Right atrium auricular region (tissue), 2 donors: ENCODE measurements at regions not wholly inside any gene's neighbourhood (a gene's known extent, or its start where the extent isn't known, plus 50 kb on each side); places are given as distances from the start of the nearest gene placed in this dataset.
A peak's percentile ranks its signal among the peaks of the same experiment; 100 is the strongest.

Experiments
- DNase-seq: peaks from one replicate; pipeline ENCODE4 v3.0.0-alpha.2; 2019; ENCODE audit warnings: low spot score
- H3K27ac ChIP-seq, 2 donors: fragments of 200-600 bp; sonication (generic); 1 replicate in 1 of 2; 2 replicates in 1 of 2; pipeline ENCODE4 v1.5.1; 2016 to 2019
- H3K27me3 ChIP-seq, 2 donors: fragments of 200-600 bp; sonication (generic); one replicate each; pipeline versions ENCODE4 v1.5.1 to v1.6.0; 2017 to 2019
- H3K36me3 ChIP-seq: fragments of 200-600 bp; sonication (generic); one replicate; pipeline ENCODE4 v1.5.1; 2016
- H3K4me1 ChIP-seq, 2 donors: fragments of 200-600 bp; sonication (generic); one replicate each; pipeline versions ENCODE4 v1.5.1 to v1.6.0; 2017 to 2019
- H3K4me3 ChIP-seq, 2 donors: fragments of 200-600 bp; sonication (generic); 1 replicate in 1 of 2; 2 replicates in 1 of 2; pipeline ENCODE4 v1.5.1; 2017 to 2019; ENCODE audit warnings: mild to moderate bottlenecking in 1 of 2, moderate library complexity in 1 of 2
- H3K9me3 ChIP-seq, 2 donors: fragments of 200-600 bp; sonication (generic); one replicate each; pipeline ENCODE4 v1.5.1; 2019
- CTCF ChIP-seq, 2 donors: fragments of 200-600 bp; sonication (generic); IDR thresholded peaks; one replicate each; pipeline ENCODE4 v1.5.1; 2019; ENCODE audit warnings: antibody characterized with exemption in 2 of 2

GRCh38 chr2:145043399-145043834 is 523.5 kb upstream of the ZEB2 start:
- no peak for TF ChIP-seq CTCF (IDR thresholded peaks at IDR 0.05)
- Histone ChIP-seq H3K27ac (no peak overlapping the region), H3K27me3 (no peaks in the 10 kb centered on the region), H3K4me3 (no peak overlapping the region), H3K4me1 (peaks cover 0 to 2% of the 10 kb centered on the region in 2 donors), H3K9me3 (no peaks in the 10 kb centered on the region), H3K36me3 (no peaks in the 10 kb centered on the region)
- DNase-seq: no peak

DNA sequence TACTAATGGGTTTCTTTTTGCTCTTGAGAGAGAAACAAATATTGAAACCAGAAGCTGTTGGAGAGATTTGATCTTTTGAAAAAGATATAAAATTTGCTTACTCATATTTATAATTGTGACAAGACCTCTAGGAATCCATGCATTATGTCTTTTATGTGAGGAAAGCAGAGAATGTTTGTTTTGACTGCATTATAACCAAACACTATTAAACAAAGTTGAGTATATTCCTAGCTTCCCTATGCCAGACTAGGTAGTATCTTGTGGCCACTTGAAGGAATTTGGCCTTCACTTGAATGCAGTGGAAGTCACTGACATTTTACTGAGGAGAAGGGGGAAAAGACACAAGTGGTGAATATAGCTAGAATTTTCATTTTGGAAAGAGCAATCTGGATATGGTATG is 521.8 kb upstream of the ZEB2 start:
- Histone ChIP-seq H3K4me3 (no peak overlapping the region), H3K9me3 (no peaks in the 10 kb centered on the region), H3K36me3 (no peaks in the 10 kb centered on the region), H3K27ac (no peak overlapping the region), H3K27me3 (no peaks in the 10 kb centered on the region), H3K4me1 (peaks cover 0 to 9% of the 10 kb centered on the region in 2 donors)
- DNase-seq: no peak
- TF ChIP-seq CTCF (IDR thresholded peaks at IDR 0.05): no peak

- no peak overlapping the region for H3K27ac ChIP-seq
- H3K4me1 ChIP-seq: peaks cover 0 to 9% of the 10 kb centered on the region in 2 donors
- H3K4me3 ChIP-seq: no peak overlapping the region
- DNase-seq: no peak
- no peak for TF ChIP-seq CTCF (IDR thresholded peaks at IDR 0.05)
- no peaks in the 10 kb centered on the region for H3K36me3 ChIP-seq
- H3K9me3 ChIP-seq: no peaks in the 10 kb centered on the region
- H3K27me3 ChIP-seq: no peaks in the 10 kb centered on the region
These were observed 520.5 kb upstream of the ZEB2 start for GRCh38 chr2:145040433-145040832.

DNA sequence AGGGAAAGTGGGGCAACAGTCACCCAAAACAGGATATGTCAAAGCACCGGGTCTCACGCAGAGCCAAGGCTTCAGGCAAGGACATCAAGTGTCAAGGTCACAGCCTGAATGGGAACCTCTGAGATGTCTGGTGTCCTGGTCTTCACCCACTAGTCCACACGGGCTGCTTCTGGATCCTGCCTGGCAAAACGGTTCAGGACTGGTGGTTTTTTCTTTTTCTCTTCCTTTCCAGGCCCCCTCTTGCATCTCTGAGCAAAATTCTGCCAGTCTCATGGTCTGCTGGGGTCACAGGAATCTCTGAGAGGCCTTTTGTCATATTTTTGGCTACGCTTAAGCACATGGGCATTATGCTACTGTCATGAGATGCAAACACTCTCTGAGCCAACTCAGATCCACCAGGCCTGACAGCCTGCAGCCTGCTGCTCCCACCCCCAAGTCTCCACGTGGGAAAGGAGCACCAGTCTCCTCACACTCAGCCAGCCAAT is 518.2 kb upstream of the ZEB2 start:
- no peak for DNase-seq
- H3K27me3 ChIP-seq: no peaks in the 10 kb centered on the region
- H3K4me1 ChIP-seq: peaks cover 0 to 9% of the 10 kb centered on the region in 2 donors
- no peak for TF ChIP-seq CTCF (IDR thresholded peaks at IDR 0.05)
- no peaks in the 10 kb centered on the region for H3K9me3 ChIP-seq
- H3K4me3 ChIP-seq: no peak overlapping the region
- no peaks in the 10 kb centered on the region for H3K36me3 ChIP-seq
- H3K27ac ChIP-seq: peak overlapping the region; percentile 8 to 46

- peaks cover 0 to 9% of the 10 kb centered on the region in 2 donors for H3K4me1 ChIP-seq
- no peaks in the 10 kb centered on the region for H3K36me3 ChIP-seq
- no peak overlapping the region for H3K4me3 ChIP-seq
- no peak for TF ChIP-seq CTCF (IDR thresholded peaks at IDR 0.05)
- peak overlapping the region in 1 of 2 donors; percentile 40 for H3K27ac ChIP-seq
- no peak for DNase-seq
- no peaks in the 10 kb centered on the region for H3K9me3 ChIP-seq
- no peaks in the 10 kb centered on the region for H3K27me3 ChIP-seq
These were observed 516.6 kb upstream of the ZEB2 start for GRCh38 chr2:145036421-145037011.

DNA sequence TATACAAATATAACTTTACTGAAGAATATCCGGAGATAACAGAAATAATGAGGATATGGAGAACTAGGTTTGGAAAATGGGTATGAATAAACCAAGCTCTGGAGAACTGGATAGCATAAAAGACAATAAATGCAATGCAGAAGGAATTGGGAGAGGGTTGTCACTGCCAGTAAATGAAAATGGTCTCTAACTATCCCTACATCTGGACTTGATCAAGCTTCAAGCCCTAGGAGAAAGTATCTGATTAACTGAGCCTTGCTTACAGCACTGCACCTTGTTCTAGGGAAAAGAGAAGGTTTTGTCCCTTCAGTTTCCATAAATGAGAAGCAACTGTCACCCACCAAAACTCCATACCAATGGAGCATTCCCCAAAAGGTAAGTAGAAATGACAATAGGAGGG is 514.6 kb upstream of the ZEB2 start:
- Histone ChIP-seq H3K36me3 (no peaks in the 10 kb centered on the region), H3K27ac (no peak overlapping the region), H3K4me1 (peaks cover 0 to 9% of the 10 kb centered on the region in 2 donors), H3K27me3 (no peaks in the 10 kb centered on the region), H3K9me3 (no peaks in the 10 kb centered on the region), H3K4me3 (no peak overlapping the region)
- DNase-seq: no peak
- TF ChIP-seq CTCF (IDR thresholded peaks at IDR 0.05): no peak
